Pancreas (tissue), 10 donors: ENCODE measurements at regions not wholly inside any gene's neighbourhood (a gene's known extent, or its start where the extent isn't known, plus 50 kb on each side); places are given as distances from the start of the nearest gene placed in this dataset.

Source experiments
- ATAC-seq, 4 donors: fragments of 200-7000 bp; cut with Tn5 transposase; one replicate each; pipeline versions ENCODE4 v1.8.0 to v1.9.1; 2020; ENCODE audit warnings: mild to moderate bottlenecking in 4 of 4, moderate library complexity in 4 of 4
- DNase-seq, 6 donors: peaks; one replicate each; pipeline ENCODE4 v3.0.0-alpha.2; 2020
- FAIRE-seq: peaks from 2 replicates; lab custom pipeline; 2012; peaks lifted over from hg19 to GRCh38; lab: Jason Lieb, UNC
- H3K27ac ChIP-seq, 4 donors: fragments of 200-600 bp; sonication (generic); 1 replicate in 3 of 4; 2 replicates in 1 of 4; pipeline versions ENCODE4 v1.5.0 to v1.8.0; 2020
- H3K27me3 ChIP-seq, 4 donors: fragments of 200-600 bp; one replicate each; pipeline ENCODE4 v1.8.0; 2021
- H3K36me3 ChIP-seq, 3 donors: fragments of 200-600 bp; sonication (generic) in 1 of 3; one replicate each; pipeline versions ENCODE4 v1.5.0 to v1.8.0; 2020 to 2021
- H3K4me1 ChIP-seq, 3 donors: fragments of 200-600 bp; one replicate each; pipeline ENCODE4 v1.8.0; 2021
- H3K4me3 ChIP-seq, 4 donors: fragments of 200-600 bp; sonication (generic) in 2 of 4; one replicate each; pipeline versions ENCODE4 v1.5.0 to v1.8.0; 2020 to 2021
- H3K9me3 ChIP-seq, 4 donors: fragments of 200-600 bp; one replicate each; pipeline ENCODE4 v1.8.0; 2021
- WGBS, 2 donors: extraction: QIAGEN DNeasy Blood & Tissue Kit; methylation state at CpG; one replicate each; pipeline ENCODE4 v1.1.7; 2013; 5-methylcytosine and 5-hydroxymethylcytosine counted together
- intact Hi-C, 3 donors: fragments of 100-400 bp; cut with DNase I; formaldehyde crosslinking; loops; one replicate each; pipeline versions ENCODE4 v1.11.1 to v1.14.2; 2022
- TF ChIP-seq, protein P1 (sequence below), 4 donors: fragments of 200-600 bp; sonication (generic) in 3 of 4; IDR thresholded peaks; one replicate each; pipeline versions ENCODE4 v1.5.0 to v1.8.0; 2021; ENCODE audit warnings: antibody characterized with exemption in 4 of 4
- donor health status: healthy with polysubstance abuse.
- donor health status: DM: no; HTN: no; CAD: no; lungs with moderate emphysema.
- donor health status: DM: no; HTN: no; CAD: no.
- donor health status: control.
- donor health status: control.
- donor health status: Bipolar disorder and iron deficiency.
- donor health status: DM: yes; HTN: yes; CAD: no.
- donor health status: DM: no; HTN: no; CAD: no.
- donor health status: DM: no; HTN: no; CAD: no.
- donor health status: DM: yes; HTN: yes; CAD: no.

DNA sequence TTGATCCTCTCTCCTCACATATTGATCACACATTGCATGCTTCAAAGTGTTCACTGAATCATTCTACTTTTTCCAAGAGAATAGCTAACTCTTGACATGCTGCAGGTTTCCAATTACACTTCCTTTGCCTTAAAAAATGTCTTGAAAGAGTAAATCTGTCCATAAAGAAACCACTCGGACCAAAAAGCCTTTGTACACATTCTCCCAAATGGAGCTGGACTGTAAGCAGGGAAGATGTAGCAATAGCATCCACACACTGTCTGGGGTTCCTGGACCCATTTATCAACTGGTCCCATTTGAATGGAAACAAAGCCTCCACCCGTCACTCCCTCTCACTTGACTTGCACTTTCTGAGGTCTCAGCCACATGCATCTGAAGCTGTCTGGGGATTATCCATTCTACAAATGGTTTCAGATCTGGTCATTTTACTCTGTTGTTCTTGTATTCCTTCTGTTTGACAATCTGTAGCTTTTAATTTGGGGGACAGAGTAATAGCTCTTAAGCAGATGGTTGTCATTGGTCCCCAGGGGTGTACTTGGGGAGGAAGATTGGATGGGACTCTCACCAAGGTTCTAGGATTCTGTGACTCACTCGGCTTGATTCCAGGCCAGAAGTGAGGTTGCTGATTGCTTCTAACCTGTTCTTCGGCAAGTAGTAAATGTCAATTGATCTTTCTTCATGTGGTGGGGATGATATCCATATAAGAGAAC is 203.5 kb downstream of the HIBADH start:
- ATAC-seq, result no peak
- Histone ChIP-seq H3K36me3 (no peaks in the 10 kb centered on the region), H3K27ac (no peak overlapping the region), H3K27me3 (no peaks in the 10 kb centered on the region), H3K4me3 (no peak overlapping the region), H3K4me1 (no peaks in the 10 kb centered on the region), H3K9me3 (no peaks in the 10 kb centered on the region)
- TF ChIP-seq, protein P1, sequence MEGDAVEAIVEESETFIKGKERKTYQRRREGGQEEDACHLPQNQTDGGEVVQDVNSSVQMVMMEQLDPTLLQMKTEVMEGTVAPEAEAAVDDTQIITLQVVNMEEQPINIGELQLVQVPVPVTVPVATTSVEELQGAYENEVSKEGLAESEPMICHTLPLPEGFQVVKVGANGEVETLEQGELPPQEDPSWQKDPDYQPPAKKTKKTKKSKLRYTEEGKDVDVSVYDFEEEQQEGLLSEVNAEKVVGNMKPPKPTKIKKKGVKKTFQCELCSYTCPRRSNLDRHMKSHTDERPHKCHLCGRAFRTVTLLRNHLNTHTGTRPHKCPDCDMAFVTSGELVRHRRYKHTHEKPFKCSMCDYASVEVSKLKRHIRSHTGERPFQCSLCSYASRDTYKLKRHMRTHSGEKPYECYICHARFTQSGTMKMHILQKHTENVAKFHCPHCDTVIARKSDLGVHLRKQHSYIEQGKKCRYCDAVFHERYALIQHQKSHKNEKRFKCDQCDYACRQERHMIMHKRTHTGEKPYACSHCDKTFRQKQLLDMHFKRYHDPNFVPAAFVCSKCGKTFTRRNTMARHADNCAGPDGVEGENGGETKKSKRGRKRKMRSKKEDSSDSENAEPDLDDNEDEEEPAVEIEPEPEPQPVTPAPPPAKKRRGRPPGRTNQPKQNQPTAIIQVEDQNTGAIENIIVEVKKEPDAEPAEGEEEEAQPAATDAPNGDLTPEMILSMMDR (IDR thresholded peaks at IDR 0.05), result no peak
- 59 to 78% methylated on average over 4 of the region's 4 CpGs for WGBS, 2 donors
- intact Hi-C loops, result no loop called here
- no peak for FAIRE-seq
- no peak for DNase-seq

DNA sequence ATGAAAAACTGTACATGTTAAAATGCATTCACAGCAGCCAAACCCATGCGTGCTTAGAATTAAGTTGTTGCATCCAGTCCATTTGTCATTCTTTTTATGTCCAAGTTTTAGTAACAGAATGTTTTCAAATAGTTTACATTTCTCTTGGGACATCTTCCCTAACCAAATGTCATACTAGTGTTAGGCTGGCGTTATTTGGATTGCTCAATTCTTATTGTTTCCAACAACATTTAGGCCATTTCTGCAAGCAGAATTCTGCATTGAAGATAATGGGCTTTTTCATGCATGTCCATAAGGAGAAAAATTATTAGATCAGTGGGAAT is 203.0 kb downstream of the HIBADH start:
- FAIRE-seq (no peak), DNase-seq (no peak), ATAC-seq (no peak)
- TF ChIP-seq, protein P1 (IDR thresholded peaks at IDR 0.05), result no peak
- H3K27me3 ChIP-seq, result no peaks in the 10 kb centered on the region
- H3K4me3 ChIP-seq, result no peak overlapping the region
- H3K4me1 ChIP-seq, result no peaks in the 10 kb centered on the region
- no peaks in the 10 kb centered on the region for H3K9me3 ChIP-seq
- no peaks in the 10 kb centered on the region for H3K36me3 ChIP-seq
- WGBS, 2 donors, result 73 to 88% methylated on average over 2 of the region's 2 CpGs
- H3K27ac ChIP-seq, result no peak overlapping the region
- intact Hi-C loops, result no loop called here

DNA sequence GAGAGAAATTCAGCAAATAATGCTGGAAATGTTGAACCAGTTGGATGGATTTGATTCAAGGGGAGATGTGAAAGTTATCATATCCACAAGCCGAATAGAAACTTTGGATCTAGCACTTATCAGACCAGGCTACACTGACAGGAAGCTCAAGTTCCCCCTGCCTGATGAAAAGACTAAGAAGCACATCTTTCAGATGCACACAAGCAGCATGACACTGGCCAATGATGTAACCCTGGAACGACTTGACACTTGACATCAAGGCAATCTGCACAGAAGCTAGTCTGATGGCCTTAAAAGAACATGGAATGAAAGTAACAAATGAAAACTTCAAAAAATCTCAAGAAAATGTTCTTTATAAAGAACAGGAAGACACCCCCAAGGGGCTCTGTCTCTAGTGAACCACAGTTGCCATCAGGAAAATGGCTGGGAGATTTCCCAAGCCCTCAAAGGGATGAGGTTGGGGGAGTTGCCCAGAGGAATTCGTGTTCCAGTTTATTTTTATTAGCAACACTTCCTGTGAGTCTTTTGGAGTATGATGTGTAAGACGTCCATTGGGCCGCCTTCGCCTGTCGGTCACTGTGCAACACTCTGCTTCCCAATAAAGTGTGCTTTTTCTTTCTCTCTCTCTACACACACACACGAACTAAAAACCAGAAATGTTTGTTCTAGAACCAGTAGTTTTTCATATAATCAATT is 200.0 kb downstream of the HIBADH start:
- TF ChIP-seq, protein P1 (IDR thresholded peaks at IDR 0.05), result no peak
- DNase-seq (no peak), FAIRE-seq (no peak), ATAC-seq (no peak)
- no peaks in the 10 kb centered on the region for H3K36me3 ChIP-seq
- no peaks in the 10 kb centered on the region for H3K4me1 ChIP-seq
- no peaks in the 10 kb centered on the region for H3K27me3 ChIP-seq
- 56 to 69% methylated on average over 8 of the region's 8 CpGs for WGBS, 2 donors
- intact Hi-C loops, result no loop called here
- H3K4me3 ChIP-seq, result no peak overlapping the region
- no peaks in the 10 kb centered on the region for H3K9me3 ChIP-seq
- H3K27ac ChIP-seq, result no peak overlapping the region

DNA sequence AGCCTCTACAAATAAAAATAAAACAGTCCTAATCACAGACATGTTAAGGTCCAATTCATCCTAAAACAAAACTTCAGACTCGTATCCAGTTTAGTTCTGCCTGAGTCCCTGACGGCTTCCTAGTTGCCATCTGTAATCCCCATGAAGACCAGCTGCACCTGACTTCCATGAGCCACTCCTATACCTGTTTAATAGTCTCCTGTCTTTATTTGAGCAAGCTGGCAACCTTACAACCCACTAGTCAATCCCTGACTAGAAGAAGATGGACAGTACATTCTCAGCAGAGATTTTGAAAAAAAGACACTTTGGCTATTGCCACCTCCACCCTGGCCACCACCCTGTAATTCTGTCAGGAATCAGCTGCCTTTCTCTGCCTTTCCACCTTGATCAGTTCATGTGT is 197.7 kb downstream of the HIBADH start:
- 57 to 69% methylated on average over 2 of the region's 2 CpGs for WGBS, 2 donors
- H3K4me1 ChIP-seq, result no peaks in the 10 kb centered on the region
- no peak for DNase-seq
- no peaks in the 10 kb centered on the region for H3K9me3 ChIP-seq
- FAIRE-seq, result no peak
- no peaks in the 10 kb centered on the region for H3K36me3 ChIP-seq
- TF ChIP-seq, protein P1 (IDR thresholded peaks at IDR 0.05), result no peak
- H3K27me3 ChIP-seq, result no peaks in the 10 kb centered on the region
- H3K27ac ChIP-seq, result no peak overlapping the region
- intact Hi-C loops, result no loop called here
- no peak for ATAC-seq
- H3K4me3 ChIP-seq, result no peak overlapping the region

DNA sequence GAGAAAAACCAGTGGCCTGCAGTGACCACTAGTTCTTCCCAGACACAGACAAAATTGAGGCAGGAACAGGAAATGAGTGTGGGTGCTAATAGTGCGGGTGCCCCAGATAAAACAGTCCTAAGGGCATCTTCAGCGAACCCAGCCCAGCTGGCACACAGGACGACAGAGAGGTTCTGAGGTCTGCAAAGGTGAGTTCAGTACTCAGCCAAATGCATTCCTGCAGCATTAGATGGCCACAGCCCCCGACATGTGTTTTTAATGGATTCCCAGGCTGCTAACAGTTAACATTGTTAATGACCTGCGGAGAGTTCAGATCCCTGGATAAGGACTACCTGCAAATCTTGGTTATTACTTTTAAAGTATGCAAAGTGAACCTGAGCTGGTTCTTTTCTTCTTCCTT is 196.0 kb downstream of the HIBADH start:
- no peak for ATAC-seq
- WGBS, 2 donors, result 70 to 71% methylated on average over 5 of the region's 5 CpGs

More for the DNA sequence above, 196.0 kb downstream of the HIBADH start:
- Histone ChIP-seq H3K27me3 (no peaks in the 10 kb centered on the region), H3K36me3 (no peaks in the 10 kb centered on the region), H3K4me1 (no peaks in the 10 kb centered on the region), H3K9me3 (no peaks in the 10 kb centered on the region), H3K4me3 (no peak overlapping the region), H3K27ac (no peak overlapping the region)
- TF ChIP-seq, protein P1 (IDR thresholded peaks at IDR 0.05), result no peak
- FAIRE-seq (no peak), DNase-seq (no peak)
- intact Hi-C loops, result no loop called here
